Left hindlimb (tissue), 1 donor: ENCODE measurements at regions not wholly inside any gene's neighbourhood (a gene's known extent, or its start where the extent isn't known, plus 50 kb on each side); places are given as distances from the start of the nearest gene placed in this dataset.

Experiments used
- DNase-seq: peaks from one replicate; pipeline ENCODE4 v3.0.0-alpha.2; 2018

- DNase-seq = no peak
Measured at GRCh38 chr20:55586610-55587009, 418.7 kb downstream of the CBLN4 start.

GRCh38 chr20:55584964-55585363 is 420.4 kb downstream of the CBLN4 start:
- no peak for DNase-seq

- no peak for DNase-seq
Measured at GRCh38 chr20:55584307-55584706, 421.0 kb downstream of the CBLN4 start.

GRCh38 chr20:55583036-55583435 is 422.3 kb downstream of the CBLN4 start:
- no peak for DNase-seq

GRCh38 chr20:55582498-55582897 is 422.8 kb downstream of the CBLN4 start:
- DNase-seq = no peak

- DNase-seq = no peak
Measured at GRCh38 chr20:55581519-55581918, 423.8 kb downstream of the CBLN4 start.

GRCh38 chr20:55580475-55580874 is 424.8 kb downstream of the CBLN4 start:
- no peak for DNase-seq

GRCh38 chr20:55579802-55580201 is 425.5 kb downstream of the CBLN4 start:
- DNase-seq = no peak

GRCh38 chr20:55576981-55577380 is 428.3 kb downstream of the CBLN4 start:
- DNase-seq = no peak

- DNase-seq = no peak
Measured at GRCh38 chr20:55569084-55569483, 436.2 kb downstream of the CBLN4 start.

- no peak for DNase-seq
Measured at GRCh38 chr20:55567826-55568225, 437.5 kb downstream of the CBLN4 start.

GRCh38 chr20:55565096-55565773 is 440.1 kb downstream of the CBLN4 start:
- no peak for DNase-seq

- DNase-seq = no peak
Measured at GRCh38 chr20:55561259-55561658, 444.1 kb downstream of the CBLN4 start.

GRCh38 chr20:55557191-55557590 is 448.1 kb downstream of the CBLN4 start:
- no peak for DNase-seq

GRCh38 chr20:55555075-55555650 is 450.2 kb downstream of the CBLN4 start:
- DNase-seq = no peak

- DNase-seq = no peak
Measured at GRCh38 chr20:55544638-55545037, 460.7 kb downstream of the CBLN4 start.

- DNase-seq = no peak
Measured at GRCh38 chr20:55540486-55540885, 464.8 kb downstream of the CBLN4 start.

GRCh38 chr20:55540013-55540412 is 465.3 kb downstream of the CBLN4 start:
- no peak for DNase-seq

- no peak for DNase-seq
Measured at GRCh38 chr20:55538261-55538908, 466.9 kb downstream of the CBLN4 start.

- no peak for DNase-seq
Measured at GRCh38 chr20:55535366-55535765, 470.0 kb downstream of the CBLN4 start.

GRCh38 chr20:55533632-55534031 is 471.7 kb downstream of the CBLN4 start:
- DNase-seq = no peak

- DNase-seq = no peak
Measured at GRCh38 chr20:55530763-55531162, 474.6 kb downstream of the CBLN4 start.

GRCh38 chr20:55528482-55528881 is 476.8 kb downstream of the CBLN4 start:
- DNase-seq = no peak

- no peak for DNase-seq
Measured at GRCh38 chr20:55522296-55522815, 483.0 kb downstream of the CBLN4 start.
